GM23338 (cell line): ENCODE measurements at regions not wholly inside any gene's neighbourhood (a gene's known extent, or its start where the extent isn't known, plus 50 kb on each side); places are given as distances from the start of the nearest gene placed in this dataset.

Experiments used
- ATAC-seq: fragments of 200-7000 bp; cut with Tn5 transposase; 3 replicates; pipeline ENCODE4 v1.9.1; 2020
- DNase-seq: peaks from one replicate; pipeline ENCODE4 v3.0.0-alpha.2; 2015; ENCODE audit warnings: low spot score
- H2AFZ ChIP-seq: fragments of 200-600 bp; sonication (generic); 2 replicates; pipeline ENCODE4 v1.8.0; 2016; ENCODE audit warnings: antibody characterized with exemption, mild to moderate bottlenecking, moderate library complexity
- H3F3A ChIP-seq: fragments of 200-600 bp; sonication (generic); replicated peaks from 2 replicates; pipeline ENCODE4 v1.8.0; 2017; ENCODE audit warnings: antibody characterized with exemption, mixed run types, low read depth
- H3K27ac ChIP-seq: fragments of 200-600 bp; sonication (generic); 2 replicates; pipeline ENCODE4 v1.6.1; 2016; ENCODE audit warnings: low read depth
- H3K27me3 ChIP-seq: fragments of 200-600 bp; sonication (generic); 2 replicates; pipeline ENCODE4 v1.8.0; 2016; ENCODE audit warnings: mild to moderate bottlenecking, mixed run types, moderate library complexity; ENCODE audit not compliant: insufficient read depth
- H3K36me3 ChIP-seq: fragments of 200-600 bp; sonication (generic); 2 replicates; pipeline ENCODE4 v1.8.0; 2016; ENCODE audit warnings: mild to moderate bottlenecking; ENCODE audit not compliant: insufficient read depth
- H3K4me1 ChIP-seq: fragments of 200-600 bp; sonication (generic); 2 replicates; pipeline ENCODE4 v1.8.0; 2016; ENCODE audit warnings: mild to moderate bottlenecking, moderate library complexity; ENCODE audit not compliant: insufficient read depth
- H3K4me2 ChIP-seq: fragments of 200-600 bp; sonication (generic); 2 replicates; pipeline ENCODE4 v1.7.1; 2017; ENCODE audit warnings: mixed run types
- H3K4me3 ChIP-seq: fragments of 200-600 bp; sonication (generic); 2 replicates; pipeline ENCODE4 v1.6.1; 2016; ENCODE audit warnings: mixed run types
- H3K79me2 ChIP-seq: fragments of 200-600 bp; sonication (generic); replicated peaks from 2 replicates; pipeline ENCODE4 v1.8.0; 2017; ENCODE audit warnings: mild to moderate bottlenecking; ENCODE audit not compliant: insufficient read depth
- H3K9me2 ChIP-seq: fragments of 200-600 bp; sonication (generic); 2 replicates; pipeline ENCODE4 v1.8.0; 2017; ENCODE audit not compliant: insufficient read depth
- H4K20me1 ChIP-seq: fragments of 200-600 bp; sonication (generic); replicated peaks from 2 replicates; pipeline ENCODE4 v1.8.0; 2017; ENCODE audit warnings: mild to moderate bottlenecking; ENCODE audit not compliant: insufficient read depth
- H3K27ac Mint-ChIP-seq: 2 replicates; pipeline ENCODE4 v1.8.0; 2020; ENCODE audit warnings: inconsistent platforms, mild to moderate bottlenecking, moderate library complexity, mixed read lengths
- H3K27me3 Mint-ChIP-seq: 3 replicates; pipeline ENCODE4 v1.8.0; 2022; ENCODE audit warnings: low read depth, mild to moderate bottlenecking, moderate library complexity, mixed read lengths, inconsistent platforms; ENCODE audit not compliant: insufficient read depth, poor library complexity
- H3K36me3 Mint-ChIP-seq: 3 replicates; pipeline ENCODE4 v1.8.0; 2021; ENCODE audit warnings: low read depth, mild to moderate bottlenecking, inconsistent platforms, moderate library complexity, mixed read lengths
- H3K4me1 Mint-ChIP-seq: 3 replicates; pipeline ENCODE4 v1.8.0; 2020; ENCODE audit warnings: mild to moderate bottlenecking, inconsistent platforms, mixed read lengths
- H3K4me3 Mint-ChIP-seq: 3 replicates; pipeline ENCODE4 v1.8.0; 2021; ENCODE audit warnings: moderate library complexity, mild to moderate bottlenecking, inconsistent platforms, mixed read lengths
- H3K9me3 Mint-ChIP-seq: 3 replicates; pipeline ENCODE4 v1.8.0; 2020; ENCODE audit warnings: moderate library complexity, mild to moderate bottlenecking, inconsistent platforms, mixed read lengths
- CREB1 ChIP-seq: fragments of 250-450 bp; sonication (Bioruptor Pico); IDR thresholded peaks from 2 replicates; pipeline ENCODE4 v1.5.0; 2020; ENCODE audit warnings: low read depth, mild to moderate bottlenecking, moderate library complexity
- ETS1 ChIP-seq: IDR thresholded peaks from 2 replicates; pipeline ENCODE4 v1.6.1; 2016; ENCODE audit warnings: antibody characterized with exemption
- EZH2 ChIP-seq: fragments of 200-600 bp; sonication (generic); IDR thresholded peaks from one replicate; pipeline ENCODE4 v1.8.0; 2017; ENCODE audit warnings: antibody characterized with exemption, mild to moderate bottlenecking, low read depth; ENCODE audit not compliant: unreplicated experiment
- JUNB ChIP-seq: IDR thresholded peaks from one replicate; pipeline ENCODE4 v1.6.1; 2016; ENCODE audit warnings: antibody characterized with exemption; ENCODE audit not compliant: unreplicated experiment
- NANOG ChIP-seq: IDR thresholded peaks from 2 replicates; pipeline ENCODE4 v1.6.1; 2016; ENCODE audit warnings: antibody characterized with exemption, borderline replicate concordance
- ZNF114 ChIP-seq: fragments of 250-450 bp; sonication (Bioruptor Pico); IDR thresholded peaks from 2 replicates; pipeline ENCODE4 v1.5.0; 2020; ENCODE audit warnings: mild to moderate bottlenecking, moderate library complexity
- ZNF331 ChIP-seq: fragments of 250-450 bp; sonication (Bioruptor Pico); IDR thresholded peaks from 2 replicates; pipeline ENCODE4 v1.5.0; 2020; ENCODE audit warnings: low read depth, mild to moderate bottlenecking, moderate library complexity
- ZNF462 ChIP-seq: fragments of 250-450 bp; sonication (Bioruptor Pico); IDR thresholded peaks from 2 replicates; pipeline ENCODE4 v1.5.0; 2020; ENCODE audit warnings: mild to moderate bottlenecking, moderate library complexity
- TF ChIP-seq, protein P1 (sequence below), 2 experiments: fragments of 200-600 bp in 1 of 2; sonication (generic) in 1 of 2; conservative IDR thresholded peaks; 2 replicates each; pipeline versions ENCODE4 v1.5.1 to v1.6.1; 2016 to 2017; ENCODE audit warnings: antibody characterized with exemption in 2 of 2, low read depth in 2 of 2, mild to moderate bottlenecking in 2 of 2, moderate library complexity in 1 of 2

DNA sequence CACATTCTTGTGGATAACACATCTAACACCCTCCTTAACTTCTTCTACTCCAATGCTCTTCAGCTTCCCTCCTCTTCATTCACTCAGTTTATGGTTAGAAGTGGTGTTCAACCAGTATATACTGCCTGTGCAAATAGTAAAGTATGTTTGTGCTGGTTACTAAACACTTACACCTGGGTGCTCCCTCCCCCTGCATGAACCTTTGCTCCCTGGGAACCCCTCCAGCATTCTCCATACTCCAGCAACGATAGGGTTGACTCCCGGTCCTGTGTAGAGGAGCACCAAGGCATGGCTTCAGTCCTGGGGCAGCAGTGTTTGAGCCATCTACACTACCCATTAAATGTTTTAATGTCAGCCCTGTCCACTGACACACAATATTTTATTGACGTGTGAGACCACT, 407.5 kb upstream of the DPH6 start:
- no peak for DNase-seq
- Mint-ChIP-seq H3K4me1 (peaks cover 2% of the 10 kb centered on the region; the same call in 1 of the 3 replicates), H3K4me3 (no peak overlapping the region), H3K27ac (no peak overlapping the region), H3K9me3 (no peaks in the 10 kb centered on the region), H3K27me3 (peaks cover 2% of the 10 kb centered on the region), H3K36me3 (no peaks in the 10 kb centered on the region)
- no peaks in the 10 kb centered on the region for H3K27me3 ChIP-seq
- H3K4me3 ChIP-seq, result no peak overlapping the region
- no peak for TF ChIP-seq ZNF114 (CRISPR knock-in tag)
- TF ChIP-seq ZNF462 (CRISPR knock-in tag), result no peak
- no peak for TF ChIP-seq CREB1 (CRISPR knock-in tag)
- no peak for TF ChIP-seq EZH2
- TF ChIP-seq NANOG, result no peak
- TF ChIP-seq, protein P1, sequence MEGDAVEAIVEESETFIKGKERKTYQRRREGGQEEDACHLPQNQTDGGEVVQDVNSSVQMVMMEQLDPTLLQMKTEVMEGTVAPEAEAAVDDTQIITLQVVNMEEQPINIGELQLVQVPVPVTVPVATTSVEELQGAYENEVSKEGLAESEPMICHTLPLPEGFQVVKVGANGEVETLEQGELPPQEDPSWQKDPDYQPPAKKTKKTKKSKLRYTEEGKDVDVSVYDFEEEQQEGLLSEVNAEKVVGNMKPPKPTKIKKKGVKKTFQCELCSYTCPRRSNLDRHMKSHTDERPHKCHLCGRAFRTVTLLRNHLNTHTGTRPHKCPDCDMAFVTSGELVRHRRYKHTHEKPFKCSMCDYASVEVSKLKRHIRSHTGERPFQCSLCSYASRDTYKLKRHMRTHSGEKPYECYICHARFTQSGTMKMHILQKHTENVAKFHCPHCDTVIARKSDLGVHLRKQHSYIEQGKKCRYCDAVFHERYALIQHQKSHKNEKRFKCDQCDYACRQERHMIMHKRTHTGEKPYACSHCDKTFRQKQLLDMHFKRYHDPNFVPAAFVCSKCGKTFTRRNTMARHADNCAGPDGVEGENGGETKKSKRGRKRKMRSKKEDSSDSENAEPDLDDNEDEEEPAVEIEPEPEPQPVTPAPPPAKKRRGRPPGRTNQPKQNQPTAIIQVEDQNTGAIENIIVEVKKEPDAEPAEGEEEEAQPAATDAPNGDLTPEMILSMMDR (conservative IDR thresholded peaks at IDR 0.05; ENCODE audit: low read depth in 2 of 2), result no peak
- no peak for TF ChIP-seq ZNF331 (CRISPR knock-in tag)
- no peak for TF ChIP-seq ETS1
- no peak for TF ChIP-seq JUNB
- ATAC-seq, result no peak
- no peaks in the 10 kb centered on the region for H3K9me2 ChIP-seq
- no peaks in the 10 kb centered on the region for H3K79me2 ChIP-seq
- H3F3A ChIP-seq, result no peaks in the 10 kb centered on the region
- no peak overlapping the region; the same call in 1 of the 2 replicates for H2AFZ ChIP-seq
- no peak overlapping the region for H3K4me2 ChIP-seq
- H4K20me1 ChIP-seq, result no peaks in the 10 kb centered on the region
- no peaks in the 10 kb centered on the region for H3K4me1 ChIP-seq
- H3K36me3 ChIP-seq, result no peaks in the 10 kb centered on the region
- no peak overlapping the region for H3K27ac ChIP-seq
